ENCODE measurements at regions not wholly inside any gene's neighbourhood (a gene's known extent, or its start where the extent isn't known, plus 50 kb on each side); places are given as distances from the start of the nearest gene placed in this dataset.

- Histone ChIP-seq H3K4me3 (no peak overlapping the region), H3K27ac (no peak overlapping the region)
- no peak for DNase-seq (ENCODE audit: low spot score)
- TF ChIP-seq, protein P1, sequence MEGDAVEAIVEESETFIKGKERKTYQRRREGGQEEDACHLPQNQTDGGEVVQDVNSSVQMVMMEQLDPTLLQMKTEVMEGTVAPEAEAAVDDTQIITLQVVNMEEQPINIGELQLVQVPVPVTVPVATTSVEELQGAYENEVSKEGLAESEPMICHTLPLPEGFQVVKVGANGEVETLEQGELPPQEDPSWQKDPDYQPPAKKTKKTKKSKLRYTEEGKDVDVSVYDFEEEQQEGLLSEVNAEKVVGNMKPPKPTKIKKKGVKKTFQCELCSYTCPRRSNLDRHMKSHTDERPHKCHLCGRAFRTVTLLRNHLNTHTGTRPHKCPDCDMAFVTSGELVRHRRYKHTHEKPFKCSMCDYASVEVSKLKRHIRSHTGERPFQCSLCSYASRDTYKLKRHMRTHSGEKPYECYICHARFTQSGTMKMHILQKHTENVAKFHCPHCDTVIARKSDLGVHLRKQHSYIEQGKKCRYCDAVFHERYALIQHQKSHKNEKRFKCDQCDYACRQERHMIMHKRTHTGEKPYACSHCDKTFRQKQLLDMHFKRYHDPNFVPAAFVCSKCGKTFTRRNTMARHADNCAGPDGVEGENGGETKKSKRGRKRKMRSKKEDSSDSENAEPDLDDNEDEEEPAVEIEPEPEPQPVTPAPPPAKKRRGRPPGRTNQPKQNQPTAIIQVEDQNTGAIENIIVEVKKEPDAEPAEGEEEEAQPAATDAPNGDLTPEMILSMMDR (IDR thresholded peaks at IDR 0.05): no peak
Observed at GRCh38 chr21:35690436-35690835, 369.9 kb downstream of the SETD4 start.

GRCh38 chr21:35686156-35686555, 374.2 kb downstream of the SETD4 start:
- TF ChIP-seq, protein P1 (IDR thresholded peaks at IDR 0.05): no peak
- H3K27ac ChIP-seq: no peak overlapping the region
- no peak overlapping the region for H3K4me3 ChIP-seq
- DNase-seq (ENCODE audit: low spot score): no peak

DNA sequence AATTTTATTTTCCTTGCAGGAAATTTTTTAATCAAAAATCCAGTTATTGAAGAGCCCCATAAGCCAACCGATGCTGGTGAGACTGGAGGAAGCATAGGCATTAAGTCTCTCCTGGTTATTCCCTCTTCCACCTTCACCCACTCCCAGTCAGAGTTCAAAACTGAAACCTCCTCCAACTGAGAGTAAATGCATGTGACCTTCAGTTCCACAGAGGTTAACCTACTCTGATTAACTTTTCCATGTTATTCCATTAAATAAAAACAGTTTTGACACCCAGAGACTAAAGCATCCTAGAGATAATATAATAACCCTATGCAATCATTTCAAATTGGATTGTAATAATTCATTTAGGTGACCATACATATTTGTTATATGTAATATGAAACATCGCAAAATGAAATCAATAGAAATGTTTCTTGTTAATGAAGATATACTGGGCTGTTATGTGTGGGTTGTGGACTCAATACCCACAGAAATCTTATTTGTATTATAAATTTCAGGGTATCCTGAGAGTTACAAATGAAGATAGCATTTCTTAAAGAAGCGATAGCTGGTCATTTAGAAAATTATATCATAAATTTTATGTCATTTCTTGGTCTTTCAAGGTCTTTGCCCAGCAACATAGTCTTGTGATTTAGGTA, 376.5 kb downstream of the SETD4 start:
- H3K27ac ChIP-seq: no peak overlapping the region
- TF ChIP-seq, protein P1 (IDR thresholded peaks at IDR 0.05): no peak
- no peak for DNase-seq (ENCODE audit: low spot score)

DNA sequence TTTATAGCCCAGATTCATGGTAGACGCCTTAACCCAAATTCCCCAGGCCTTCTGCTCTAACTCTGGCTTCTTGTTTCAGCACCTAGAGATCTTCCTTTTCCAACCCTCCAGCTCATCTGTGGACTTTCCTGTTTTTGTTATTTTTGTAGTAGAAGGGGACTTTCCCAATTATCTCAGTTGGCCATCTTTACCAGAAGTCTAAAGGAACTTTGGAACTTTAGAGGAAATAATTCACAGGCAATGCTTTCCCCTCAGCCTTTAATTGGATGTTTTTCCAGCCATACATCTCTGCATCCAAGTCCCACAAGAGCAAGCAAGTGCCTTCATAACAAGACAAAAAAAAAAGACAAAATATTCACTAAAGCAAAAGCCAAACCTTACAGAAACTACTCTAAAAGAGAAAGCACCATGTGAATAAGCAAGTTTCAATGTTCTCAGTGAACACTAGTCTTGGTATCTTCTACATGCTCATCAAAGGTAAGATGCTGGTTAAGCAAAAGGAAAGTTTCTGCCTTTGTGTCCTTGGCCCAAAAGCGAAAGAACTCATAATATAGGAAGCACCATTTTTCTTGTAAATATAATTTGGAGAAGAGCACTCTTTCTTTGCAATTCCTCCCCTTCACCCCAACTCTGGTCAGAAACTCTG, 377.3 kb downstream of the SETD4 start:
- Histone ChIP-seq H3K27ac (no peak overlapping the region), H3K4me3 (no peak overlapping the region)
- DNase-seq (ENCODE audit: low spot score): no peak
- TF ChIP-seq, protein P1 (IDR thresholded peaks at IDR 0.05): no peak

More for the DNA sequence above, 376.5 kb downstream of the SETD4 start:
- no peak overlapping the region for H3K4me3 ChIP-seq

DNA sequence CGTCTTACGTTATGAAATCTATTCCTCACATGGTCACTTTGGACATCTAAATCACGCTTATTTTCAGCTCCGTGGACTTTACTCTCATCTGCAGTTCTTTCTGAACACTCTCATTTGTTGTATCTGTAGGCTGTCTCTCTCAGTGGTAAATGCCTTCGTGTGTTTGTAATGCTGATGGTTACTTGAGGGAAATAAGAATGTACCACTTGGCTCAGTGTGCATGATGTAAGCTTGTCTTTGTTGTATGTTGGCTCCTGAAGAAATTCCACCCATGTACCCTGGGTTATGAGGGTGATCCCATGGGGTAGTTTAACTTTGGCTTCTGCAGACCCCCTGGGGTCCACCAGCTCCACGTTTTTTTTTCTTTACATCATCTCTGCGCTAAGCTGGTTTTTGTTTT, 378.4 kb downstream of the SETD4 start:
- TF ChIP-seq, protein P1 (IDR thresholded peaks at IDR 0.05): no peak
- Histone ChIP-seq H3K4me3 (no peak overlapping the region), H3K27ac (no peak overlapping the region)
- DNase-seq (ENCODE audit: low spot score): no peak

- TF ChIP-seq, protein P1 (IDR thresholded peaks at IDR 0.05): no peak
Observed at GRCh38 chr21:35679076-35679475, 381.2 kb downstream of the SETD4 start.

GRCh38 chr21:35678393-35678792, 381.9 kb downstream of the SETD4 start:
- H3K27ac ChIP-seq: no peak overlapping the region
- TF ChIP-seq, protein P1 (IDR thresholded peaks at IDR 0.05): no peak
- H3K4me3 ChIP-seq: no peak overlapping the region
- DNase-seq (ENCODE audit: low spot score): no peak

More at GRCh38 chr21:35679076-35679475, 381.2 kb downstream of the SETD4 start:
- Histone ChIP-seq H3K4me3 (no peak overlapping the region), H3K27ac (no peak overlapping the region)
- no peak for DNase-seq (ENCODE audit: low spot score)
